ENCODE measurements at regions not wholly inside any gene's neighbourhood (a gene's known extent, or its start where the extent isn't known, plus 50 kb on each side); places are given as distances from the start of the nearest gene placed in this dataset.
"Not testable (repeated sequence)": the region's sequence is repeated elsewhere in the genome, so short reads cannot be mapped to it uniquely, and the experiment has no call there.

DNA sequence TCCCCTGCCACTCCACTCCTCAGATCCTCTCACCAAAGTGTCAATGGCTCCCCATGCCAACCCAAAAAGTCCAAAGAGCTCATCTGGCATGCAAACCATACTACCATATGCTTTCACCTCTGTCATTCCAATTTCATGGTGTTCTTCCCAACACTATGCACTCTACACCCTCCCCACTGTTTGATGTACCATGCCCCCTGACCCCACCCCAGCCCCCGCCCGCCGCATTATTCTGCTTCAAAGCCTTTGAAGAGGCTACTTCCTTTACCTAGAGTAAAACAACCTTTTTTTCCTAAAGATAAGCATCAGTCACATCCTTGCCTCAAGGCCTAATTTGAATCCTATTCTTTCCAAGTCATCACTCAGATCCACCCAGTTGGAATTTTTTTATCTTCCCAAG is 226.3 kb downstream of the DEPDC1B start:
- Mint-ChIP-seq H3K4me1 (ENCODE audit: low read depth) (no peaks in the 10 kb centered on the region), H3K27ac (no peak overlapping the region), H3K9me3 (peaks cover 1% of the 10 kb centered on the region), H3K4me3 (no peak overlapping the region), H3K36me3 (ENCODE audit: low read depth) (no peaks in the 10 kb centered on the region), H3K27me3 (ENCODE audit: low read depth) (peaks cover 6% of the 10 kb centered on the region)
- CTCF ChIA-PET: no interaction called here
- intact Hi-C loops (cut with micrococcal nuclease): no loop called here
- no peak for DNase-seq

DNA sequence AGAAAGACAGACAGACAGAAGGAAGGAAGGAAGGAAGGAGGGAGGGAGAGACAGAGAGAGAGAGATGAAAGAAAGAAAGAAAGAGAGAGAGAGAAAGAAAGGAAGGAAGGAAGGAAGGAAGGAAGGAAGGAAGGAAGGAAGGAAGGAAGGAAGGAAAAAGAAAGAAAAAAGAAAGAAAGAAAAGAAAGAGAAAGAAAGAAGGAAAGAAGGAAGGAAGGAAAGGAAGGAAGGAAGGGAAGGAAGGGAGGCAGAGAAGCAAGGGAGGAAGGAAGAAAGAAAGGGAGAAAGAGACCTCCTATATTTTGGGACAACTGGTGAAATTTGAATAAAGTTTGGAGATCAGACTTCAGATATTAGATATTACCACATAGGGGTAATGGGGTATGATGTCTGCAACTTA is 226.9 kb downstream of the DEPDC1B start:
- H3K4me1 Mint-ChIP-seq (ENCODE audit: low read depth); H3K27me3 Mint-ChIP-seq (ENCODE audit: low read depth); H3K36me3 Mint-ChIP-seq (ENCODE audit: low read depth); H3K9me3 Mint-ChIP-seq; intact Hi-C loops (cut with micrococcal nuclease); H3K4me3 Mint-ChIP-seq; DNase-seq; CTCF ChIA-PET; H3K27ac Mint-ChIP-seq: not testable (repeated sequence)

DNA sequence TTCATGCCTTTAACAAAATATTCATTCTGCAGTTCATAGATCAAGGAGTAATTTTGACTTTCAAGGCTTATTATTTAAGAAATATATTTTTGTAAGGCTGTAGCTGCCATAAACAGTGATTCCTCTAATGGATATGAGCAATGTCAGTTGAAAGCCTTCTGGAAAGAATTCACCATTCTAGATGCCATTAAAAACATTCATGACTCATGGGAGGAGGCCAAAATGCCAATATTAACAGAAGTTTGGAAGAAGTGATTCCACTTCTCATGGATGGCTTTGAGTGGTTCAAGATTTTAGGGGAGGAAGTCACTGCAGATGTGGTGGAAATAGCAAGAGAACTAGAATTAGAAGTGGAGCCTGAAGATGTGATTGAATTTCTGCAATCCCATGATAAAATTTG is 229.1 kb downstream of the DEPDC1B start:
- CTCF ChIA-PET: no interaction called here
- DNase-seq: no peak
- no peak overlapping the region for H3K4me3 Mint-ChIP-seq
- H3K4me1 Mint-ChIP-seq (ENCODE audit: low read depth): no peaks in the 10 kb centered on the region
- H3K27ac Mint-ChIP-seq: no peak overlapping the region
- no peaks in the 10 kb centered on the region for H3K36me3 Mint-ChIP-seq (ENCODE audit: low read depth)
- peaks cover 1% of the 10 kb centered on the region for H3K9me3 Mint-ChIP-seq
- peaks cover 2% of the 10 kb centered on the region for H3K27me3 Mint-ChIP-seq (ENCODE audit: low read depth)
- intact Hi-C loops (cut with micrococcal nuclease): no loop called here

DNA sequence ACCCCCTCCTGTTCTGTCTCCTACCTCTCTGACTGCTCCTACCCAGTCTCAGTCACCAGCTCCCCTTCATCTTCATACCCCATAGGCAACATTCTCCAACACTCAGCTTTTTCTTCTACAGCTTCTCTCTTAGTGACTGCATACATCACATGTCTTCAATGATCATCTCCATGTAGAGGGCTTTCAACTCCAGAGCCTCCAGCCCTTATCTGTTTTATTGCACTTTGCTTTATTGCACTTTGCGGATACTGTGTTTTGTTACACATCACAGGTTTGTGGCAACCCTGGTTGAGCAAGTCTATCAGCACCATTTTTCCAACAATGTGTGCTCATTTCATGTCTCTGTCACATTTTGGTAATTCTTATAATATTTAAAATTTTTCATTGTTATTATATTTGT is 230.7 kb downstream of the DEPDC1B start:
- Mint-ChIP-seq H3K4me3 (no peak overlapping the region), H3K9me3 (peaks cover 1% of the 10 kb centered on the region), H3K36me3 (ENCODE audit: low read depth) (no peaks in the 10 kb centered on the region), H3K27ac (no peak overlapping the region), H3K4me1 (ENCODE audit: low read depth) (no peaks in the 10 kb centered on the region), H3K27me3 (ENCODE audit: low read depth) (peaks cover 2% of the 10 kb centered on the region)
- no peak for DNase-seq
- CTCF ChIA-PET: no interaction called here
- intact Hi-C loops (cut with micrococcal nuclease): no loop called here

DNA sequence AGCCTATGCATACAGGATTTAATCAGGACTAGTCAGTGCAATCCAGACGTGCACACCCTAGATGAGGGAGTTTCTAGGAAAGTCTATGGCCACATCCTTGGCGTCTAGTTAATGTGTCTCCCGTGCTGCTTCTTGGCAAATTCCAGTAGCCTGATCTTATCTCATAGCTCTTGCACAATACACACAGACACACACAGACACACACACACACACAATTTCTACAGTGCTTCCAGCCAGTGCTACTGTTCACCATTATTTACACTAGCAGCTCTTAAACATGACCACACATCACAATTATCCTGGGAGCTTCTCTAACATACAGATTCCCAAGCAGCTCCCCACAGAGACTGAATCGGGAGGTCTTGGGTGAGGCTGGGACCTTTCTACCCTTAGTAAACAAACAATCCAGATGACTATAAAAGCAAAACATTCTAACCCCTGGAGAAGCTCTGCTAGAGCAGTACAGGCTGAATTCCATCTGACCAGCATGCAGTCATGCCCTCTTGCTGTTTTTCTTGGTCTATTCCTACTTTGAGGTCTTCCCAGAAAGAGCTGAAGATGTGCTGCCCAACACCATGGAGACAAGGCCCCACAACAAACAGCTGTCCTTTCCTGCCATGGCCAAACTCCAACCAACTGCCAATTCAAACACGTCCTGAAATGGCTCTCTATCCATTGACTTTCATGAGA is 236.6 kb downstream of the DEPDC1B start:
- no peaks in the 10 kb centered on the region for H3K4me1 Mint-ChIP-seq (ENCODE audit: low read depth)
- no peaks in the 10 kb centered on the region for H3K36me3 Mint-ChIP-seq (ENCODE audit: low read depth)
- no peaks in the 10 kb centered on the region for H3K9me3 Mint-ChIP-seq
- no peak overlapping the region for H3K4me3 Mint-ChIP-seq
- CTCF ChIA-PET: interaction anchor here (0.8 kb wide), 1 partner anchor 49 kb away, joined by 3 read pairs; no protein-coding TSS in a partner anchor
- peaks cover 2% of the 10 kb centered on the region for H3K27me3 Mint-ChIP-seq (ENCODE audit: low read depth)
- no peak overlapping the region for H3K27ac Mint-ChIP-seq
- no peak for DNase-seq
- intact Hi-C loops (cut with micrococcal nuclease): no loop called here

DNA sequence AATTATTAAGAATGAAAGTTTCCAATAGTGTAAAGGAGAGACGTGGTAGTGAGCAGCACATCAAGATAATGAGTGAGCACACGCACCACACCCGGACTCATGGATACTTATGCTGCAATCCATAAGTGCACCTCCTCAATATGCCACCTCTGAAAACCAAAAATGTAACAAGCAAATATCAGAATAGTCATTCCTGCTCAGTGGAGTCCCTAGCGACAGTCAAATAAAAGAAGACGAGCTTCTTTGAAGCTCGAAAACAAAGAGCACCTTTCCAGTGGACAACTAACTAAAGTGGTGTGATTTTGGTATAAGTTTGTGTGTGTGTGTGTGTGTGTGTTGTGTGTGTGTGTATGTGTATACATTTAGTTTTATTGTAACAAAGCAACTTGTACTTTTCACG is 241.3 kb downstream of the DEPDC1B start:
- Mint-ChIP-seq H3K9me3 (peaks cover 2% of the 10 kb centered on the region), H3K27ac (no peak overlapping the region), H3K4me1 (ENCODE audit: low read depth) (no peaks in the 10 kb centered on the region), H3K36me3 (ENCODE audit: low read depth) (no peaks in the 10 kb centered on the region), H3K4me3 (no peak overlapping the region), H3K27me3 (ENCODE audit: low read depth) (no peaks in the 10 kb centered on the region)
- DNase-seq: no peak
- CTCF ChIA-PET: no interaction called here
- intact Hi-C loops (cut with micrococcal nuclease): no loop called here

DNA sequence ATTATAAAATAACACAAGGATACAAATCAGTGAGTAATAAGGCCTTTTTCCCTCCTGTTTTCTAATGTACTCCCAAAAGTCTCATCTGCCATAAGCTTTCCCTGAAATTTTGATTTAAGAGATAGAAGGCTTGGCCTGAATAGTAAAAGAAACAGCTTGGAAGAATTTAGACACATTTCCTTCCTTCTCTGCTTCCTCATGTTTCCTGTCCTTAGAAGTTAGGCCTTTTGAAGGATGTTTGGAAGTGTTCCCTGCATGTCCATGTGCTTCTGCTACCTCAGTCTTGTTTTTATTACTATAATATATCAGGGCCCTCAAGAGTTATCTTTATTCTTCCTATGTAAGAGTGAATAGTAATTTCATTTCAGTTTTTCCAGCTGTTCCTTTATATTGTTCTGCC is 242.7 kb downstream of the DEPDC1B start:
- H3K9me3 Mint-ChIP-seq: peaks cover 2% of the 10 kb centered on the region
- H3K36me3 Mint-ChIP-seq (ENCODE audit: low read depth): no peaks in the 10 kb centered on the region
- intact Hi-C loops (cut with micrococcal nuclease): no loop called here
- H3K4me1 Mint-ChIP-seq (ENCODE audit: low read depth): no peaks in the 10 kb centered on the region
- H3K27ac Mint-ChIP-seq: no peak overlapping the region
- CTCF ChIA-PET: no interaction called here
- DNase-seq: no peak
- no peaks in the 10 kb centered on the region for H3K27me3 Mint-ChIP-seq (ENCODE audit: low read depth)
- H3K4me3 Mint-ChIP-seq: no peak overlapping the region

DNA sequence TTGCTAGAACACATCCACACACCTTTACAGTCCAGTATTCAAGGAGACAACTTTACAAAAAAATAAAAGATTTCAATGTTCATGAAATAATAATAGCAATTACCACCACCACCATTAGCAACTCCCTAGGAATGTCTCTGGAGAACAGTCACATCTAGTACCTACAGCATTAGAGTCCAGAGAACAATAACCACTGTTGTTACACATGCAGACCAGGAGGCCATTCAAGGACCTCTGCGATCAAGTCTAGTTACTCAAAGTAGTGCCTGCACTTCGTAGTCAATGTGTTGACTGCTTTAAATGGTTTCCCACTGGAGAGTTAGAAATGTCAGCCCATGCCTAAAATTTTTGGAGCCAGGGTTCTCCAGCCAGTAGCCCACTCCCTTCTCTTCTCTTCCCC is 244.4 kb downstream of the DEPDC1B start:
- Mint-ChIP-seq H3K4me3 (no peak overlapping the region), H3K9me3 (peaks cover 2% of the 10 kb centered on the region), H3K27me3 (ENCODE audit: low read depth) (no peaks in the 10 kb centered on the region), H3K4me1 (ENCODE audit: low read depth) (no peaks in the 10 kb centered on the region), H3K36me3 (ENCODE audit: low read depth) (no peaks in the 10 kb centered on the region), H3K27ac (no peak overlapping the region)
- CTCF ChIA-PET: no interaction called here
- intact Hi-C loops (cut with micrococcal nuclease): no loop called here
- no peak for DNase-seq

DNA sequence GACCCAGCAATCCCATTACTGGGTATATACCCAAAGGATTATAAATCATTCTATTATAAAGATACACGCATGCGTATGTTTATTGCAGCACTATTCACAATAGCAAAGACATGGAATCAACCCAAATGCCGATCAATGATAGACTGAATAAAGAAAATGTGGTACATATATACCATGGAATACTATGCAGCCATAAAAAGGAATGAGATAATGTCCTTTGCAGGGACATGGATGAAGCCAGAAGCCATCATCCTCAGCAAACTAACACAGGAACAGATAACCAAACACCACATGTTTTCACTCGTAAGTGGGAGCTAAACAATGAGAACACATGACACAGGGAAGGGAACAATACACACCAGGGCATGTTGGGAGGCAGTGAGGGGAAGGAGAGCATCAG is 245.7 kb downstream of the DEPDC1B start:
- H3K4me1 Mint-ChIP-seq (ENCODE audit: low read depth); CTCF ChIA-PET; H3K27ac Mint-ChIP-seq; H3K36me3 Mint-ChIP-seq (ENCODE audit: low read depth); DNase-seq; H3K4me3 Mint-ChIP-seq; intact Hi-C loops (cut with micrococcal nuclease); H3K9me3 Mint-ChIP-seq; H3K27me3 Mint-ChIP-seq (ENCODE audit: low read depth): not testable (repeated sequence)

DNA sequence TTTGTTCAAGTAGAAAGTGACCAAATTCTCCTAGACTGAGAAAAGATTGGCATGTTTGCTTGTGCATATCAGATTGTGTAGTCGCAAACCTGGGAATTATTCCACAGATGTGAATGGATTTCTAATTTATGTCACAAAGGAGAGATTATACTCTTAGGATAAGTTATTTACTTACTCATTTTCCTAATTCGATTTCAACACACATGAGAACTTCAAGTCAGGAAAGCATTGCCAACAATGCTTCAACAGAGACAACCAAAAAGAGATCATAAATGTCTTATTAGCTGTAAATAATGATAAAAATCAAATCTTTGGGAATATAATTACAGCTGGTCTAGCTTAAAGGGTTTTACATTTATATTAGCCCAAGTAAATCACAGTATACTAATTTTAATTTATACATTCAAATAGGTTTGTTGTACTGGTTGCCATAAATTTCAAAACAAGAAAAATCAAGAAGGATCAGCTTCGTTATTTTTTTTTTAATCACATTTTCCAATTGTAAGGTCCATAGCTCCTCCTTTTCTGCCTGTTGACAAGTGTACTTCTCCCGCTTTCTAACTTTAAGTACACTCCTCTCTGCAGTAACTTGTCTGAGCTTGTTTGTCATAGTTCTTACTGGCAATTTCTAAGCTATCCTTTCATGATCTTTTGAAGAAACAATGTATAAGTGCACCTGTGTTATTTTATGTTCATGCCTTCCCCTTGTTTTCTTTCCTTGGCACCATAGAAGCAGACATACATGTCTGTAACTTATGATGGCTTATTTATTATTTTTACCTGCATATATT is 246.6 kb downstream of the DEPDC1B start:
- no peaks in the 10 kb centered on the region for H3K27me3 Mint-ChIP-seq (ENCODE audit: low read depth)
- no peaks in the 10 kb centered on the region for H3K36me3 Mint-ChIP-seq (ENCODE audit: low read depth)
- H3K9me3 Mint-ChIP-seq: peaks cover 2% of the 10 kb centered on the region
- intact Hi-C loops (cut with micrococcal nuclease): no loop called here
- DNase-seq: no peak
- CTCF ChIA-PET: interaction anchor here (0.6 to 1.4 kb wide), 2 partner anchors 148 to 166 kb away, joined by 4 read pairs; no protein-coding TSS in a partner anchor
- H3K27ac Mint-ChIP-seq: no peak overlapping the region
- H3K4me3 Mint-ChIP-seq: no peak overlapping the region
- H3K4me1 Mint-ChIP-seq (ENCODE audit: low read depth): no peaks in the 10 kb centered on the region

DNA sequence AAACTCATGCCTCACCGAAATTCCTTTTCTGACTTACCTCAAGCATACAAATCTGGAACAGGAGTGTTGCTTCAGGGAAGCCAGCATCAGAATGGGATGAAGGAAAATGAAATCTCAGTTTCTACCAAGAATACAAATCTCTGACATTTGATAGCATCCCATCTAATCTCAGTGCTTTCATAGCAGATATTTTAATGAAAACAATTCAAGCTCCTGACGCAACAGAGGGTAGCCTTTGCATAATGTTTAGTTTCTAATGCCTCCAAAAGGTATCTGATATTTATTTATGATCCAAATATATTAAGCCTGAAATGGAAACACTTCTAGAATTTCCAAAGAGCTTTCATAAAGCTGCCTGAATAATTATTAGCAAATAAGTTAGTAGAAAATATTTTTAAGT is 251.4 kb downstream of the DEPDC1B start:
- Mint-ChIP-seq H3K9me3 (no peaks in the 10 kb centered on the region), H3K4me1 (ENCODE audit: low read depth) (no peaks in the 10 kb centered on the region), H3K36me3 (ENCODE audit: low read depth) (no peaks in the 10 kb centered on the region), H3K27ac (no peak overlapping the region), H3K4me3 (no peak overlapping the region), H3K27me3 (ENCODE audit: low read depth) (no peaks in the 10 kb centered on the region)
- DNase-seq: no peak
- intact Hi-C loops (cut with micrococcal nuclease): no loop called here
- CTCF ChIA-PET: no interaction called here

DNA sequence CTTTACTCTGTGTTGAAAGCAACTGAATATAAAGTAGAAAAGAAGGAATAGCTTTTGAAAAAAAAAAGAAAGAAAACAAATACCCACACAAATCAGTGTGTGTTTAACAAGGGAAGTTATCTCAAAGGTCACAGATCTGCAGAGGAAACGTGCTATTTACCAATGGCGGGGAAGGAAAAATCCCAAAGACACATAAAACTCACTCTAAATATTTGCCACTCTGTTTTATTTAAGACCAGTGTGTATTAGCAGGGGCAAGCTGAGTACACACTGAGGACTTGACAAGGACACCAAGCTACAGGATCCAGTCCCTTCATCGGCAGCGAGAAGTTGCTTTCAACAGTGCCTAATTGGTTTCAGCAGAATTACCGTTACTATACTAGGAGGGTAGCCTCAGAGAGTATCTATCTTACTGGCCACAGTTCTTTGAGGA is 252.5 kb downstream of the DEPDC1B start:
- no peak for DNase-seq
- CTCF ChIA-PET: no interaction called here
- Mint-ChIP-seq H3K27me3 (ENCODE audit: low read depth) (no peaks in the 10 kb centered on the region), H3K4me1 (ENCODE audit: low read depth) (no peaks in the 10 kb centered on the region), H3K27ac (no peak overlapping the region), H3K36me3 (ENCODE audit: low read depth) (no peaks in the 10 kb centered on the region), H3K9me3 (no peaks in the 10 kb centered on the region), H3K4me3 (no peak overlapping the region)
- intact Hi-C loops (cut with micrococcal nuclease): no loop called here

DNA sequence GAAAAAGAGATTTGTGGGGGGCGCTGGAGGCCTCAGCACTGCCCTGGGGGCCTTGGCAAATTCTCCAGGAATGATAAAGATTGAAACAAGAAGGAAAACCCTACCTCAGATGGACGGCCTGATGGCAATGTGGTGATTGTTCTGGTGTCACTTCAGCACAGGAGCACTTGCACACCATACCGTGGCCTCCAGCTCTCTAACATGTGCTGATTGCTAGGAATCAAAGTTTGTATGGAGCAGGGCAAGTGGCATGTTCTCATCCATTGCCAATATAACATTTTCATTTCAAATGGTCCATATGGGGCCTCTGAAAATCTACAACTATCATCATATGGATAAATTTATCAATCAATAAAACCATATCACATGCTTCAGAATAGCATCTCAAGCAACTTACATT is 253.0 kb downstream of the DEPDC1B start:
- intact Hi-C loops (cut with micrococcal nuclease): no loop called here
- Mint-ChIP-seq H3K27ac (no peak overlapping the region), H3K27me3 (ENCODE audit: low read depth) (no peaks in the 10 kb centered on the region), H3K36me3 (ENCODE audit: low read depth) (no peaks in the 10 kb centered on the region), H3K9me3 (peaks cover 3% of the 10 kb centered on the region), H3K4me3 (no peak overlapping the region), H3K4me1 (ENCODE audit: low read depth) (no peaks in the 10 kb centered on the region)
- CTCF ChIA-PET: no interaction called here
- no peak for DNase-seq
